Thoracic aorta (tissue), 2 donors: ENCODE measurements at regions not wholly inside any gene's neighbourhood (a gene's known extent, or its start where the extent isn't known, plus 50 kb on each side); places are given as distances from the start of the nearest gene placed in this dataset.
"Not testable (repeated sequence)": the region's sequence is repeated elsewhere in the genome, so short reads cannot be mapped to it uniquely, and the experiment has no call there.

ENCODE experiments used
- ATAC-seq: fragments of 150-250 bp; one replicate; pipeline ENCODE4 v1.8.0; 2017; ENCODE audit warnings: low read depth; ENCODE audit not compliant: insufficient number of reproducible peaks, low FRiP score
- DNase-seq: peaks from one replicate; pipeline ENCODE4 v3.0.0-alpha.2; 2020; ENCODE audit warnings: low spot score
- H3K27ac ChIP-seq, 2 donors: fragments of 200-600 bp; sonication (generic); 1 replicate in 1 of 2; 2 replicates in 1 of 2; pipeline ENCODE4 v1.5.1; 2016; ENCODE audit warnings: mild to moderate bottlenecking in 2 of 2, moderate library complexity in 2 of 2
- H3K27me3 ChIP-seq: fragments of 200-600 bp; sonication (generic); replicated peaks from 2 replicates; pipeline ENCODE4 v1.6.0; 2016; ENCODE audit warnings: mild to moderate bottlenecking; ENCODE audit not compliant: insufficient read depth
- H3K36me3 ChIP-seq: fragments of 200-600 bp; sonication (generic); one replicate; pipeline ENCODE4 v1.5.1; 2016
- H3K4me1 ChIP-seq, 2 donors: fragments of 200-600 bp; sonication (generic); 1 replicate in 1 of 2; 2 replicates in 1 of 2; pipeline versions ENCODE4 v1.5.1 to v1.6.0; 2016; ENCODE audit warnings: low read depth in 2 of 2, mild to moderate bottlenecking in 1 of 2; ENCODE audit not compliant: control insufficient read depth in 1 of 2
- H3K4me3 ChIP-seq: fragments of 200-600 bp; sonication (generic); 2 replicates; pipeline ENCODE4 v1.5.1; 2016; ENCODE audit warnings: mild to moderate bottlenecking
- H3K9me3 ChIP-seq: fragments of 200-600 bp; sonication (generic); 2 replicates; pipeline ENCODE4 v1.5.1; 2016
- TF ChIP-seq, protein P1 (sequence below): fragments of 200-600 bp; sonication (generic); IDR thresholded peaks from one replicate; pipeline ENCODE4 v1.5.1; 2019; ENCODE audit warnings: antibody characterized with exemption

DNA sequence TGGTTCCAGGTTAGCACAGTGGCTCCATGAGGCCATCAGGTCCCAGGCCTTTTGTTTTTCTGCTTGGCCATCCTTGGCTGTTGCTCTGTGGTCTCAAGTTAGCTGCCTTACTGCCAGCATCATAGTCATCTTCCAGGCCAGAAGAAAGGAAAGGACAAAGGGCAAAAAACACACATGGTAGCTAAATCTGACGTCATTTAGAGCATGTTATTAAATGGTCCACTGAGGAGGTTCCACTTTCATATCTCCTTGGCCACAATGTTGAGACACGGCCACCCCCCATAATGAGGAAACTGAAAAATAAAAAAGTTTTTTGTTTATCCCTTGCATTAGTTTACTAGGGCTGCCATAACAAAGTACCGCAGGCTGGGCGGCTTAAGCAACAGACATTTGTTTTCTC is 106.4 kb upstream of the NIPBL start:
- no peaks in the 10 kb centered on the region for H3K27me3 ChIP-seq
- no peaks in the 10 kb centered on the region for H3K9me3 ChIP-seq
- ATAC-seq (no peak), DNase-seq (no peak)
- H3K36me3 ChIP-seq, result no peaks in the 10 kb centered on the region
- H3K27ac ChIP-seq, result no peak overlapping the region
- TF ChIP-seq, protein P1, sequence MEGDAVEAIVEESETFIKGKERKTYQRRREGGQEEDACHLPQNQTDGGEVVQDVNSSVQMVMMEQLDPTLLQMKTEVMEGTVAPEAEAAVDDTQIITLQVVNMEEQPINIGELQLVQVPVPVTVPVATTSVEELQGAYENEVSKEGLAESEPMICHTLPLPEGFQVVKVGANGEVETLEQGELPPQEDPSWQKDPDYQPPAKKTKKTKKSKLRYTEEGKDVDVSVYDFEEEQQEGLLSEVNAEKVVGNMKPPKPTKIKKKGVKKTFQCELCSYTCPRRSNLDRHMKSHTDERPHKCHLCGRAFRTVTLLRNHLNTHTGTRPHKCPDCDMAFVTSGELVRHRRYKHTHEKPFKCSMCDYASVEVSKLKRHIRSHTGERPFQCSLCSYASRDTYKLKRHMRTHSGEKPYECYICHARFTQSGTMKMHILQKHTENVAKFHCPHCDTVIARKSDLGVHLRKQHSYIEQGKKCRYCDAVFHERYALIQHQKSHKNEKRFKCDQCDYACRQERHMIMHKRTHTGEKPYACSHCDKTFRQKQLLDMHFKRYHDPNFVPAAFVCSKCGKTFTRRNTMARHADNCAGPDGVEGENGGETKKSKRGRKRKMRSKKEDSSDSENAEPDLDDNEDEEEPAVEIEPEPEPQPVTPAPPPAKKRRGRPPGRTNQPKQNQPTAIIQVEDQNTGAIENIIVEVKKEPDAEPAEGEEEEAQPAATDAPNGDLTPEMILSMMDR, result no peak
- H3K4me3 ChIP-seq, result no peak overlapping the region
- H3K4me1 ChIP-seq, result no peaks in the 10 kb centered on the region

DNA sequence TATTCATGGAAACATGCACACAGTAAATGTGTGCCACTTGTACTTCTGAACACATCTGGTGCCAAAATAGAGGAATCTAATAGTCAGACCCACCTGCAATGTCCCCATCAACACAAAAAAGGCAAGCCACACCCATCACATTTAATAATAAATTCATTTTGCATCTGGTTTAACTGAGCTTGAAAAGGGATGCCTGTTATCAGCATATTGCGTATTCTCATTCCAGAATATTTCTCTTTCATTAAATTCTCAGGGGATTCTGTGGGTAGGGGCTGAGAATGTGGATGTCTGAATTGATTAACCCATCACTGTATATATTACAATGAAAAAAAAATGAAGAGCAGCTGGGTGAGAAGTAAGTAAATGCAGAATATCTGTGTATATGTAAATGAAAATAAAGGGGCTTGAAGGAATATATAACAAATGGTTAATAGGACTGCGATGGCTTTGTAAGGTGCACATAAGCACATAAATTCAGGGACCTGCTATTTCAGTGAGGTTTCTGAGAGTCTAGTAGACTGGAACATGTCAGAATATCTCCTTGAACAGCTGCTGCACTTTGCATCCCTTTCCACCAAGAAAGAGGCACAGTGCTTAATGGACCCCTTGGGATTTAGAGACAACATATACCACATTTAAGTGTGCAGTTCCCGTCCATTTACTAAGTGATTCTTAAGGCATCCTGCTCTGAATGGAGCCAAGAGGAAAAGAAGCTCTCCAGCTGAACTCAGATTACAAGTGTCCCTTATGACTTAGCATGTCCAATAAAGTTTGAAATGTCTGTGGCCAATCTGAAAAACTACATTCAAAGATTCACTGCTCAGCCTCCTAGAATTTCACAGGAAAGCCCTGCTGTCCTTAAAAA is 104.1 kb upstream of the NIPBL start:
- H3K27me3 ChIP-seq, result no peaks in the 10 kb centered on the region
- TF ChIP-seq, protein P1, result no peak
- H3K4me1 ChIP-seq, result no peaks in the 10 kb centered on the region
- ATAC-seq (no peak), DNase-seq (no peak)
- H3K4me3 ChIP-seq, result no peak overlapping the region
- no peaks in the 10 kb centered on the region for H3K9me3 ChIP-seq
- no peak overlapping the region for H3K27ac ChIP-seq
- no peaks in the 10 kb centered on the region for H3K36me3 ChIP-seq

GRCh38 chr5:36777105-36777757 is 99.3 kb upstream of the NIPBL start:
- no peaks in the 10 kb centered on the region for H3K9me3 ChIP-seq
- H3K36me3 ChIP-seq, result no peaks in the 10 kb centered on the region
- TF ChIP-seq, protein P1, result no peak
- no peak for ATAC-seq
- H3K27me3 ChIP-seq, result no peaks in the 10 kb centered on the region
- no peak for DNase-seq
- no peak overlapping the region for H3K4me3 ChIP-seq
- no peak overlapping the region for H3K27ac ChIP-seq
- H3K4me1 ChIP-seq, result no peaks in the 10 kb centered on the region

GRCh38 chr5:36778336-36778735 is 98.2 kb upstream of the NIPBL start:
- Histone ChIP-seq H3K36me3 (no peaks in the 10 kb centered on the region), H3K27ac (no peak overlapping the region), H3K4me1 (no peaks in the 10 kb centered on the region), H3K4me3 (no peak overlapping the region), H3K9me3 (no peaks in the 10 kb centered on the region), H3K27me3 (no peaks in the 10 kb centered on the region)
- TF ChIP-seq, protein P1, result no peak
- ATAC-seq (no peak), DNase-seq (no peak)

DNA sequence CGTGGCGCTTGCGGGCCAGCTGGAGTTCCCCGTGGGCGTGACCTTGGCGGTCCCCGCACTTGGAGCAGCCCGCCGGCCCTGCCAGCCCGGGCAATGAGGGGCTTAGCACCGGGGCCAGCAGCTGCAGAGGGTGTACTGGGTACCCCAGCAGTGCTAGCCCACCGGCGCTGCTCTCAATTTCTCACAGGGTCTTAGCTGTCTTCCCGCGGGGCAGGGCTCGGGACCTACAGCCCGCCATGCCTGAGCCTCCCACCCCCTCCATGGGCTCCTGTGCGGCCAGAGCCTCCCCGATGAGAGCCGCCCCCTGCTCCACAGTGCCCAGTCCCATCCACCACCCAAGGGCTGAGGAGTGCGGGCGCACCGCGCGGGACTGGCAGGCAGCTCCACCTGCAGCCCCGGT is 94.0 kb upstream of the NIPBL start:
- H3K27ac ChIP-seq, H3K27me3 ChIP-seq, ATAC-seq, H3K4me3 ChIP-seq, DNase-seq, H3K9me3 ChIP-seq, H3K4me1 ChIP-seq, H3K36me3 ChIP-seq: not testable (repeated sequence)
